ENCODE measurements at regions not wholly inside any gene's neighbourhood (a gene's known extent, or its start where the extent isn't known, plus 50 kb on each side); places are given as distances from the start of the nearest gene placed in this dataset.

- peak; percentile 39 for DNase-seq (ENCODE audit: low read depth)
- no peak for FAIRE-seq
- TF ChIP-seq CTCF (IDR thresholded peaks at IDR 0.05; ENCODE audit: insufficient read depth, low read length, severe bottlenecking): no peak
- Histone ChIP-seq H3K27me3 (ENCODE audit: control insufficient read depth, insufficient read depth, low read length) (no peaks in the 10 kb centered on the region), H3K4me3 (ENCODE audit: low read depth, low read length) (no peak overlapping the region), H3K36me3 (ENCODE audit: control insufficient read depth, insufficient read depth, low read length) (no peaks in the 10 kb centered on the region)
Measured at GRCh38 chr6:139679516-139680179, 305.2 kb upstream of the CITED2 start.

DNA sequence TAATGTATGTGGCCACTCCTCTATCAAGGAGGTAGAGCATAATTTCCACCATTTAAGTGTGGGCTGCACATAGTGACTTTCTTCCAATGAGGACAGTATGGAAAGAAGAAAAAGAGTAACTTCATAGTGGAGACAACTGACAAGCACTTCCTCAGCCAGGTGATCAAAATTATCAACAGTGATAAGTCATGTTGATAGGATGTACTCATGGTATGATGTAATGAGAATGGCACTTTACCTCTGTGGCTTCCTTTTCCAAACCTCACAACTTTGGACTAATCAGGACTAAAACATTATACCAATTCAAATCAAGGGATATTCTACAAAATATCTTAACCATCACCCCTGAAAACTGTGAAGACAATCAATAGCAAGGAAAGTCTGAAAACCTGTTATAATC is 302.3 kb upstream of the CITED2 start:
- Histone ChIP-seq H3K27me3 (ENCODE audit: control insufficient read depth, insufficient read depth, low read length) (no peaks in the 10 kb centered on the region), H3K4me3 (ENCODE audit: low read depth, low read length) (no peak overlapping the region), H3K36me3 (ENCODE audit: control insufficient read depth, insufficient read depth, low read length) (no peaks in the 10 kb centered on the region)
- peak; percentile 30 for DNase-seq (ENCODE audit: low read depth)
- TF ChIP-seq CTCF (IDR thresholded peaks at IDR 0.05; ENCODE audit: insufficient read depth, low read length, severe bottlenecking): no peak
- FAIRE-seq: no peak

DNA sequence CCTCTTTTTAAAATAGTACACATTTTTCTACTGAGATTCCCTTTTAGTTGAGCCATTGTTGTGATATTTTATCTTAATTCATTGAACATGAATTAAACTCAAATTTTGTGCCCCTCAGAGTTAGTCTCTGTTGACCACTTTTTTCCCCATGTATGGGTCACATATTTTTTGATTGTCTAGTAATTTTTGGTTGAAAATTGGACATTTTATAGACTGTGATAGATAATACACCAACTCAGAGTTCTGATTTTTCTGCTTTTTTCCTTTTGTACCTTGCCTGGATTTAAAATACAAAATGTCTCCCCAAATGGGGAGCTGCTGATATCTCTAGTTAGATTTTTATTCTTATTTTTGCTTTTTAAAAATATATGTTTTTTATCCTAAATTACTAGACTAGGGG is 291.8 kb upstream of the CITED2 start:
- DNase-seq (ENCODE audit: low read depth): no peak
- Histone ChIP-seq H3K27me3 (ENCODE audit: control insufficient read depth, insufficient read depth, low read length) (no peaks in the 10 kb centered on the region), H3K4me3 (ENCODE audit: low read depth, low read length) (no peak overlapping the region), H3K36me3 (ENCODE audit: control insufficient read depth, insufficient read depth, low read length) (no peaks in the 10 kb centered on the region)
- FAIRE-seq: no peak
- no peak for TF ChIP-seq CTCF (IDR thresholded peaks at IDR 0.05; ENCODE audit: insufficient read depth, low read length, severe bottlenecking)

GRCh38 chr6:139663996-139664395 is 289.5 kb upstream of the CITED2 start:
- FAIRE-seq (no peak), DNase-seq (ENCODE audit: low read depth) (no peak)
- TF ChIP-seq CTCF (IDR thresholded peaks at IDR 0.05; ENCODE audit: insufficient read depth, low read length, severe bottlenecking): no peak
- Histone ChIP-seq H3K36me3 (ENCODE audit: control insufficient read depth, insufficient read depth, low read length) (no peaks in the 10 kb centered on the region), H3K4me3 (ENCODE audit: low read depth, low read length) (no peak overlapping the region), H3K27me3 (ENCODE audit: control insufficient read depth, insufficient read depth, low read length) (no peaks in the 10 kb centered on the region)

GRCh38 chr6:139659711-139660110 is 285.3 kb upstream of the CITED2 start:
- no peak overlapping the region for H3K4me3 ChIP-seq (ENCODE audit: low read depth, low read length)
- no peak for DNase-seq (ENCODE audit: low read depth)
- H3K27me3 ChIP-seq (ENCODE audit: control insufficient read depth, insufficient read depth, low read length): no peaks in the 10 kb centered on the region
- TF ChIP-seq CTCF (IDR thresholded peaks at IDR 0.05; ENCODE audit: insufficient read depth, low read length, severe bottlenecking): no peak
- FAIRE-seq: no peak
- no peaks in the 10 kb centered on the region for H3K36me3 ChIP-seq (ENCODE audit: control insufficient read depth, insufficient read depth, low read length)

DNA sequence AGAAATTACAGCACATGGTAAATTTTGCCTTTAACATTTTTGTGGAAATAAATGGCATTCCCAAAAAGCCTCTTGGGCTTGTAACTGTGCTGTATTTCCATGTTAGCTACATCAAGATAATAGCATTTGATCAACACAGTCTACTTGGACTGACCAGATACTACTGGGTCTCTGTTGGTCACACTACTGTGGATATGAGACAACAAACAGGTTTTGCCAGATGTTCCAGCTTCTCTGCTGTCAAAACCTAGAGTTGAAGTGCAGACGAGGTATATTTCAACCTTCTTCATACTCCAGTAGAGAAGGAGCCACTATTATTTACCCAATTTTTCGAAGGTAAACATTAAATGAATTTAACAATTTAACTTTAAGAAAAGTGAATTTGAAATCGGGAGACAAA is 284.7 kb upstream of the CITED2 start:
- Histone ChIP-seq H3K27me3 (ENCODE audit: control insufficient read depth, insufficient read depth, low read length) (no peaks in the 10 kb centered on the region), H3K4me3 (ENCODE audit: low read depth, low read length) (no peak overlapping the region), H3K36me3 (ENCODE audit: control insufficient read depth, insufficient read depth, low read length) (no peaks in the 10 kb centered on the region)
- DNase-seq (ENCODE audit: low read depth) (peak; percentile 27), FAIRE-seq (no peak)
- TF ChIP-seq CTCF (IDR thresholded peaks at IDR 0.05; ENCODE audit: insufficient read depth, low read length, severe bottlenecking): no peak

Measured in bronchial epithelial cell (primary cell).